ENCODE measurements at regions not wholly inside any gene's neighbourhood (a gene's known extent, or its start where the extent isn't known, plus 50 kb on each side); places are given as distances from the start of the nearest gene placed in this dataset.

GRCh38 chr2:209269024-209269423 lies 154.8 kb upstream of the MAP2 start:
- BruUV-seq (replicated peaks), result no TSS peak
- no peak overlapping the region for H3K27ac ChIP-seq (ENCODE audit: low read depth, low read length, poor library complexity, severe bottlenecking)
- POLR2A ChIA-PET, result no interaction called here

DNA sequence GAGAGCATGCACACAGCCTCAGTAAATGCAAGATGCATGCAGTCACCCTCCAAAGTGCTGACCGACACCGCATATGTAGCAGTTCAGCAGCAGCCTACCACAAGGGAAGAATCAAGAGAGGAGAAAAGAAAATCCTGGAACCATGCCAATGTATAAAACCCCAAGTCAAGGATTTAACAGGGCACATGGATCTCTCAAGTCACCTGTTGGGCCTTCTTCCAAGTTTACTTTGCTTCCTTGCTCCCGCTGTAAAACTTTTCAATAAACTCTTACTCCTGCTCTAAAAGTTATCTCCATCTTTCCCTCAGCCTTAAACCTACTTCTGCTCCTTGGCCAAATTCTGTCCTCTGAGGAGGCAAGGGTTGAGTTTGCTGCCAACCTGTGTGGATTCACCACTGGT lies 147.8 kb upstream of the MAP2 start:
- Histone ChIP-seq H3K79me2 (ENCODE audit: insufficient read depth, low read depth, low read length) (no peaks in the 10 kb centered on the region), H3K4me2 (ENCODE audit: low read length) (no peak overlapping the region), H3K9me3 (ENCODE audit: low read length) (no peaks in the 10 kb centered on the region), H4K20me1 (ENCODE audit: insufficient read depth, low read length) (no peaks in the 10 kb centered on the region), H2AFZ (ENCODE audit: low read length) (no peak overlapping the region), H3K36me3 (ENCODE audit: insufficient read depth, low read length) (no peaks in the 10 kb centered on the region), H3K4me3 (ENCODE audit: low read depth, low read length, poor library complexity, severe bottlenecking) (no peak overlapping the region), H3K9me2 (ENCODE audit: insufficient read depth, low read length) (no peaks in the 10 kb centered on the region), H3K4me1 (ENCODE audit: insufficient read depth, low read length, poor library complexity, severe bottlenecking) (no peaks in the 10 kb centered on the region), H3K27ac (ENCODE audit: low read depth, low read length, poor library complexity, severe bottlenecking) (no peak overlapping the region)
- TF ChIP-seq CTCF (conservative IDR thresholded peaks at IDR 0.05; ENCODE audit: low read length), result no peak
- no peak for TF ChIP-seq EZH2phosphoT487 (IDR thresholded peaks at IDR 0.05; ENCODE audit: borderline replicate concordance, low read depth, low read length)
- no TSS peak for BruUV-seq (replicated peaks)
- CTCF ChIA-PET (ENCODE audit: unreplicated experiment), result no interaction called here
- intact Hi-C loops (cut with micrococcal nuclease; ENCODE audit: unreplicated experiment), result no loop called here
- POLR2A ChIA-PET, result no interaction called here
- no peak for DNase-seq (ENCODE audit: low spot score)

More at GRCh38 chr2:209269024-209269423, 154.8 kb upstream of the MAP2 start:
- CTCF ChIA-PET (ENCODE audit: unreplicated experiment), result no interaction called here
- H3K4me2 ChIP-seq (ENCODE audit: low read length), result no peak overlapping the region
- no peaks in the 10 kb centered on the region for H3K79me2 ChIP-seq (ENCODE audit: insufficient read depth, low read depth, low read length)
- no peak for TF ChIP-seq EZH2phosphoT487 (IDR thresholded peaks at IDR 0.05; ENCODE audit: borderline replicate concordance, low read depth, low read length)
- TF ChIP-seq CTCF (conservative IDR thresholded peaks at IDR 0.05; ENCODE audit: low read length), result no peak
- no peak for DNase-seq (ENCODE audit: low spot score)
- no peak overlapping the region for H3K4me3 ChIP-seq (ENCODE audit: low read depth, low read length, poor library complexity, severe bottlenecking)
- no peaks in the 10 kb centered on the region for H3K9me3 ChIP-seq (ENCODE audit: low read length)
- H4K20me1 ChIP-seq (ENCODE audit: insufficient read depth, low read length), result no peaks in the 10 kb centered on the region
- intact Hi-C loops (cut with micrococcal nuclease; ENCODE audit: unreplicated experiment), result no loop called here
- no peak overlapping the region for H2AFZ ChIP-seq (ENCODE audit: low read length)
- H3K9me2 ChIP-seq (ENCODE audit: insufficient read depth, low read length), result no peaks in the 10 kb centered on the region
- H3K4me1 ChIP-seq (ENCODE audit: insufficient read depth, low read length, poor library complexity, severe bottlenecking), result no peaks in the 10 kb centered on the region
- H3K36me3 ChIP-seq (ENCODE audit: insufficient read depth, low read length), result no peaks in the 10 kb centered on the region

DNA sequence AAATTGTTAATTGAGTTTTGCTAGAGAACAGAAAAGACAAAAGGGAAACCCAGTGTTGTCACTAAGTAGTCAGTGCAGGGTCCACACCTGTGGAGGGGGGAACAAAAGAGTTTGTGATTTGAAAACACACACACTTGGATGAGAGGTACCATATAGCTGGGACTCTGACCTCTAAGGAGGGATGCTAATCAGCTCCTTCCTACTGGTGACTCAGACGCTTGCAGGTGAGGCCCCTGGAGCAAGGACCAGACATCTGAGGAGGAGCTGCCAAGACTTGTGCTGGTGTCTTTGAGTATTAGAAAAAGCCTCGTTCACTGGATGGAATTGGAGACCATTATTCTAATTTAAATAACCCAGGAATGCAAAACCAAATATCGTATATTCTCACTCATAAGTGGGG lies 146.4 kb upstream of the MAP2 start:
- no peaks in the 10 kb centered on the region for H3K9me2 ChIP-seq (ENCODE audit: insufficient read depth, low read length)
- no peak overlapping the region for H3K4me2 ChIP-seq (ENCODE audit: low read length)
- ChIA-PET CTCF (ENCODE audit: unreplicated experiment) (no interaction called here), POLR2A (no interaction called here)
- H3K4me1 ChIP-seq (ENCODE audit: insufficient read depth, low read length, poor library complexity, severe bottlenecking), result no peaks in the 10 kb centered on the region
- H3K36me3 ChIP-seq (ENCODE audit: insufficient read depth, low read length), result no peaks in the 10 kb centered on the region
- TF ChIP-seq CTCF (conservative IDR thresholded peaks at IDR 0.05; ENCODE audit: low read length) (no peak), EZH2phosphoT487 (IDR thresholded peaks at IDR 0.05; ENCODE audit: borderline replicate concordance, low read depth, low read length) (no peak)
- no peaks in the 10 kb centered on the region for H4K20me1 ChIP-seq (ENCODE audit: insufficient read depth, low read length)
- H3K4me3 ChIP-seq (ENCODE audit: low read depth, low read length, poor library complexity, severe bottlenecking), result no peak overlapping the region
- intact Hi-C loops (cut with micrococcal nuclease; ENCODE audit: unreplicated experiment), result no loop called here
- H3K79me2 ChIP-seq (ENCODE audit: insufficient read depth, low read depth, low read length), result no peaks in the 10 kb centered on the region
- no TSS peak for BruUV-seq (replicated peaks)
- H3K27ac ChIP-seq (ENCODE audit: low read depth, low read length, poor library complexity, severe bottlenecking), result no peak overlapping the region
- H3K9me3 ChIP-seq (ENCODE audit: low read length), result no peaks in the 10 kb centered on the region
- H2AFZ ChIP-seq (ENCODE audit: low read length), result no peak overlapping the region
- no peak for DNase-seq (ENCODE audit: low spot score)
